Osteoblast (primary cell): ENCODE measurements at regions not wholly inside any gene's neighbourhood (a gene's known extent, or its start where the extent isn't known, plus 50 kb on each side); places are given as distances from the start of the nearest gene placed in this dataset.

Source experiments
- DNase-seq: peaks from one replicate; pipeline ENCODE4 v3.0.0; 2011; ENCODE audit warnings: low spot score, mixed read lengths; ENCODE audit not compliant: insufficient read length; ENCODE audit errors: missing footprints
- H2AFZ ChIP-seq: 2 replicates; pipeline ENCODE4 v1.6.0; 2011; ENCODE audit warnings: mild to moderate bottlenecking, low read length
- H3K27ac ChIP-seq: 2 replicates; pipeline ENCODE4 v1.5.1; 2011; ENCODE audit warnings: mild to moderate bottlenecking, low read depth, low read length, moderate library complexity
- H3K27me3 ChIP-seq: 2 replicates; pipeline ENCODE4 v1.6.0; 2012; ENCODE audit warnings: mild to moderate bottlenecking, control low read depth, inconsistent platforms, low read length, moderate library complexity; ENCODE audit not compliant: insufficient read depth
- H3K36me3 ChIP-seq: 2 replicates; pipeline ENCODE4 v1.5.1; 2011; ENCODE audit warnings: mild to moderate bottlenecking, low read length, control low read depth, moderate library complexity; ENCODE audit not compliant: insufficient read depth
- H3K4me1 ChIP-seq: 2 replicates; pipeline ENCODE4 v1.5.1; 2011; ENCODE audit warnings: mild to moderate bottlenecking, low read length, control low read depth, moderate library complexity; ENCODE audit not compliant: insufficient read depth
- H3K4me2 ChIP-seq: 2 replicates; pipeline ENCODE4 v1.6.0; 2011; ENCODE audit warnings: mild to moderate bottlenecking, low read length; ENCODE audit not compliant: insufficient read depth
- H3K4me3 ChIP-seq: fragments of 200-600 bp; sonication (generic); 3 replicates; pipeline ENCODE4 v1.5.1; 2012; ENCODE audit warnings: mild to moderate bottlenecking, low read length, inconsistent platforms; ENCODE audit not compliant: insufficient read depth
- H3K79me2 ChIP-seq: 2 replicates; pipeline ENCODE4 v1.6.0; 2012; ENCODE audit warnings: mild to moderate bottlenecking, low read length, control low read depth, inconsistent platforms; ENCODE audit not compliant: insufficient read depth
- H3K9me3 ChIP-seq: 2 replicates; pipeline ENCODE4 v1.5.1; 2011; ENCODE audit warnings: low read depth, low read length, control low read depth
- H4K20me1 ChIP-seq: 2 replicates; pipeline ENCODE4 v1.6.0; 2012; ENCODE audit warnings: mild to moderate bottlenecking, low read length, control low read depth; ENCODE audit not compliant: insufficient read depth
- TF ChIP-seq, protein P1 (sequence below): IDR thresholded peaks from 2 replicates; pipeline ENCODE4 v1.5.1; 2011; ENCODE audit warnings: mild to moderate bottlenecking, low read depth, low read length, moderate library complexity; ENCODE audit errors: extremely low read depth

DNA sequence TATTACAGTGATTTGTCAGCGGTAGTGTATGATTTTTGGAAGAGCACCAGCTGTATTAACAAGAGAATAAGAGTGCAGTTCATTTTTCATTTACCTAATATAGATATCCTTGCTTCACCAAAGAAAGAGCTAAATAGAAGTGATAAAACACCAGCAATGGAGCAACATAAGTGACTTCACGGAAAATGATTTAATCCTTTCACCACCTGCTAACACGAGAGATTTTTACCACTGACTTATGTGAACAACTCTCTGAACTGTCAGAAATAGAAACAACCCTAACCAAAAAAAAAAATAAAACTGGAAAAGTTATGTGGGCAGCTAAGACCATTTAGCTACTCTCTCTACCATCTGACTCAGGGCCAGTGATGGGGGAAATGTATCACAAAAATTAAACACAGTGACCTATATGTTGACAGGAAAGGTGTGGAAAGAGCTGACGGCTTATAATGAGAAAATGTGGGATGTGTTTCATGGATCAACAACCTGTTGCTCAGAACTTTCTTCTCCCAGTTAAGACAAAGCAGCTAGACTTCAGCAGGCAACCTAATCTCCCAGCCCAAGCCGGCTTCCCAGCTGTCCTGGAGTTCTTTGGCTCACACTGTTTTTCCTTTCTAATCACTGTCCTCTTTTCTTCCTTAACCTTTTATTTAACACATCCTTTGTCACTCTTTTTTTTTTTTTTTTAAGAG is 272.7 kb downstream of the SS18 start:
- H3K9me3 ChIP-seq, result no peaks in the 10 kb centered on the region
- no peaks in the 10 kb centered on the region for H3K36me3 ChIP-seq
- no peak overlapping the region for H3K4me3 ChIP-seq
- H2AFZ ChIP-seq, result no peak overlapping the region
- no peak overlapping the region for H3K27ac ChIP-seq
- no peaks in the 10 kb centered on the region for H4K20me1 ChIP-seq
- no peak for DNase-seq
- H3K4me1 ChIP-seq, result no peaks in the 10 kb centered on the region
- no peak overlapping the region for H3K4me2 ChIP-seq
- TF ChIP-seq, protein P1, sequence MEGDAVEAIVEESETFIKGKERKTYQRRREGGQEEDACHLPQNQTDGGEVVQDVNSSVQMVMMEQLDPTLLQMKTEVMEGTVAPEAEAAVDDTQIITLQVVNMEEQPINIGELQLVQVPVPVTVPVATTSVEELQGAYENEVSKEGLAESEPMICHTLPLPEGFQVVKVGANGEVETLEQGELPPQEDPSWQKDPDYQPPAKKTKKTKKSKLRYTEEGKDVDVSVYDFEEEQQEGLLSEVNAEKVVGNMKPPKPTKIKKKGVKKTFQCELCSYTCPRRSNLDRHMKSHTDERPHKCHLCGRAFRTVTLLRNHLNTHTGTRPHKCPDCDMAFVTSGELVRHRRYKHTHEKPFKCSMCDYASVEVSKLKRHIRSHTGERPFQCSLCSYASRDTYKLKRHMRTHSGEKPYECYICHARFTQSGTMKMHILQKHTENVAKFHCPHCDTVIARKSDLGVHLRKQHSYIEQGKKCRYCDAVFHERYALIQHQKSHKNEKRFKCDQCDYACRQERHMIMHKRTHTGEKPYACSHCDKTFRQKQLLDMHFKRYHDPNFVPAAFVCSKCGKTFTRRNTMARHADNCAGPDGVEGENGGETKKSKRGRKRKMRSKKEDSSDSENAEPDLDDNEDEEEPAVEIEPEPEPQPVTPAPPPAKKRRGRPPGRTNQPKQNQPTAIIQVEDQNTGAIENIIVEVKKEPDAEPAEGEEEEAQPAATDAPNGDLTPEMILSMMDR, result no peak
- H3K27me3 ChIP-seq, result no peaks in the 10 kb centered on the region
- no peaks in the 10 kb centered on the region for H3K79me2 ChIP-seq

DNA sequence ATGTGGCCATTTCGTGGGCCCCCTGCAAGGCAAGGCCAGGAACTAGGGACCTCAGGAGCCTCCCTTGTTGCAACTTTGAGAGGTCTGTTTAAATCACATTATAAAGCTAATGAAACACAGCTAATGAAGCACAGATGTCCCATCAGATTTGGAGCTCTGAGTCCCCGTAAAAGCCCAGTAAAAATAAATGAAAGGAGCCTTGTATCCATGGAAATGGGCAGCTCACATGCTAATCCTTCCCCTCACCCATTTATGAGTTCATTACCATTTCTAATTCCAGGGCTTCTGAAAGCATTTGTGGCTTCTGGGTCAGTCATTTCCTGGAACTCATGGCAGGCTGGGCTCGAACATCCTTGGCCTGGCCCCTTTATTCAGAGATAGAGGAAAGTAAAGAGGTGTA is 274.8 kb downstream of the SS18 start:
- Histone ChIP-seq H3K4me2 (no peak overlapping the region), H3K4me1 (no peaks in the 10 kb centered on the region), H4K20me1 (no peaks in the 10 kb centered on the region), H3K36me3 (no peaks in the 10 kb centered on the region), H3K4me3 (no peak overlapping the region), H3K27ac (no peak overlapping the region), H3K27me3 (no peaks in the 10 kb centered on the region), H3K79me2 (no peaks in the 10 kb centered on the region), H2AFZ (no peak overlapping the region), H3K9me3 (no peaks in the 10 kb centered on the region)
- TF ChIP-seq, protein P1, result no peak
- peak; percentile 11 for DNase-seq

DNA sequence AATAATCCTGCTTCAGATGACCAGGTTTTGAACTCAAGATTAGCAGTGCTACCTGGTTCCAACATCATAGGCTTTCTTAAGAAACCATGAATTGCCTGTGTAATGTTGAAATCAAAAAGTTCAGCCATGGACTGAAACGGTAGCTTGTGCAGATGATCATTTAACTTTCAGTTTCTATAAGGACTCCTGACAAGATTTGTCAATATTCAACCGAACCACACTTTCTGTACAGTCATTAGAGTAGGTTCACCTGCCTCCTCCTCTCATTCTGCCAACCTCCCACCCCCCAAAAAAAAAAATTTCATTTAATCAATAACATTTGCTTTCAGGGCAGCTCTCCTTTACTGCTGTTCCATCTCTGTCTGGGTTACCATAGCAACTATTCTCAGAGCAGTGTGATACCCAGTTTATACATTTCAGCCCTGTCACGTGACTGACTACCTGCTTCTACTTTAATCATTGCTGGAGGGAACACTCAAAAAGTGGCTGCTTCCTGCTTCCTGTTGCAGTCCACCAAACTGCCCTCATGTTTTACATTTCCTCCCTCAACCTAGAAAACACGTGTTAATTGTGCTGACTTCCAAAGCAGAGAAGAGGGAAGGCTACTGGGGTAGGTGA is 275.5 kb downstream of the SS18 start:
- Histone ChIP-seq H3K4me1 (no peaks in the 10 kb centered on the region), H3K27ac (no peak overlapping the region), H3K4me2 (no peak overlapping the region), H3K9me3 (no peaks in the 10 kb centered on the region), H3K27me3 (no peaks in the 10 kb centered on the region), H3K36me3 (no peaks in the 10 kb centered on the region), H4K20me1 (no peaks in the 10 kb centered on the region), H2AFZ (no peak overlapping the region), H3K79me2 (no peaks in the 10 kb centered on the region), H3K4me3 (no peak overlapping the region)
- TF ChIP-seq, protein P1, result no peak
- no peak for DNase-seq

DNA sequence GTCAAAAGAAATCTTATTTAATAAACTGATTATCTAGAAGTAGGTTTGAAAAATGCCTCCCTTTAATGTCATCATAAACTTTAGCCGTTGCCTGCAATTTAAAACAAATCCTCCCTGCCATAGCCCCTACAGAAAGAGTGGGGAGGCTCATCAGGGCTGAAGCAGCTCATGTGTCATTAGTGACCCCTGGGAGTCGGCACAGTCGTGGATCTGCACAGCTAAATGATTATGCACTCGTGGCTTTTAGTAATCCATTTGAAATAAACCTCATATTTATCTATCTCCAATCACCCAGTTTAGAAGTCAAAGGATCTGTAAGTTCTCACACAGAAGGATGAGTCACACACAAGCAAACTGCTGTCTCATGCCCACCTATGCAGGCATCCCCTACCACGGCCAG is 277.3 kb downstream of the SS18 start:
- Histone ChIP-seq H4K20me1 (no peaks in the 10 kb centered on the region), H3K27ac (no peak overlapping the region), H3K27me3 (no peaks in the 10 kb centered on the region), H3K79me2 (no peaks in the 10 kb centered on the region), H2AFZ (no peak overlapping the region), H3K4me1 (no peaks in the 10 kb centered on the region), H3K4me2 (no peak overlapping the region), H3K4me3 (no peak overlapping the region), H3K9me3 (no peaks in the 10 kb centered on the region), H3K36me3 (no peaks in the 10 kb centered on the region)
- TF ChIP-seq, protein P1, result no peak
- no peak for DNase-seq
